ENCODE measurements at regions not wholly inside any gene's neighbourhood (a gene's known extent, or its start where the extent isn't known, plus 50 kb on each side); places are given as distances from the start of the nearest gene placed in this dataset.

GRCh38 chrY:15702131-15702530 is 1177.8 kb downstream of the NLGN4Y start:
- Mint-ChIP-seq H3K4me3 (no peak overlapping the region), H3K27me3 (no peaks in the 10 kb centered on the region), H3K27ac (no peak overlapping the region), H3K36me3 (no peaks in the 10 kb centered on the region), H3K9me3 (no peaks in the 10 kb centered on the region), H3K4me1 (no peaks in the 10 kb centered on the region)
- Histone ChIP-seq H3K27ac (ENCODE audit: insufficient read depth, low read length, poor library complexity, severe bottlenecking) (no peak overlapping the region), H3K4me1 (ENCODE audit: control insufficient read depth, insufficient read depth, low read length, poor library complexity, severe bottlenecking) (no peaks in the 10 kb centered on the region), H3K36me3 (ENCODE audit: control insufficient read depth, insufficient read depth, low read length) (no peaks in the 10 kb centered on the region), H3K9me3 (ENCODE audit: control insufficient read depth in 2 of 2, low read length in 2 of 2) (no peaks in the 10 kb centered on the region), H3K27me3 (ENCODE audit: control insufficient read depth, insufficient read depth, low read length) (no peaks in the 10 kb centered on the region), H3K4me3 (ENCODE audit: low read depth, low read length) (no peak overlapping the region)
- ATAC-seq (ENCODE audit: low read depth in 2 of 2), result no peak
- no peak for DNase-seq

DNA sequence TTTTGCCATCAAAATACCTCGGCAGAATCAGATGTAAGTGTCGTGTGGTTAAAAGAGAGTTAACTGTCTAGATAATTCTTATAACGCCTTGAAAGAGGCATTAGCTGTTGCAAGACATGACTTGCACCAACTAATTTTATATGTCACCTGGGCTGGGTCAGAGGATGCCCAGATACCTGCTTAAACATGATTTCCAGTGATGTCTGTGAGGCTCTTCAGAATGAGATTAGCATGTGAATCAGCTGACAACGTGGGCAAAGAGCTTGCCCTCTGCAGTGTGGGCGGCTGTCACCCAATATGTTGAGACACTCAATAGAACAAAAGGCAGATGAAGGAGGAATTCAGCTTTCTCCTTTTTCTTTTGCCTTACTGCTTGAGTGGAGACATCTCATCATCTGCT is 1180.6 kb downstream of the NLGN4Y start:
- ATAC-seq (ENCODE audit: low read depth in 2 of 2), result no peak

DNA sequence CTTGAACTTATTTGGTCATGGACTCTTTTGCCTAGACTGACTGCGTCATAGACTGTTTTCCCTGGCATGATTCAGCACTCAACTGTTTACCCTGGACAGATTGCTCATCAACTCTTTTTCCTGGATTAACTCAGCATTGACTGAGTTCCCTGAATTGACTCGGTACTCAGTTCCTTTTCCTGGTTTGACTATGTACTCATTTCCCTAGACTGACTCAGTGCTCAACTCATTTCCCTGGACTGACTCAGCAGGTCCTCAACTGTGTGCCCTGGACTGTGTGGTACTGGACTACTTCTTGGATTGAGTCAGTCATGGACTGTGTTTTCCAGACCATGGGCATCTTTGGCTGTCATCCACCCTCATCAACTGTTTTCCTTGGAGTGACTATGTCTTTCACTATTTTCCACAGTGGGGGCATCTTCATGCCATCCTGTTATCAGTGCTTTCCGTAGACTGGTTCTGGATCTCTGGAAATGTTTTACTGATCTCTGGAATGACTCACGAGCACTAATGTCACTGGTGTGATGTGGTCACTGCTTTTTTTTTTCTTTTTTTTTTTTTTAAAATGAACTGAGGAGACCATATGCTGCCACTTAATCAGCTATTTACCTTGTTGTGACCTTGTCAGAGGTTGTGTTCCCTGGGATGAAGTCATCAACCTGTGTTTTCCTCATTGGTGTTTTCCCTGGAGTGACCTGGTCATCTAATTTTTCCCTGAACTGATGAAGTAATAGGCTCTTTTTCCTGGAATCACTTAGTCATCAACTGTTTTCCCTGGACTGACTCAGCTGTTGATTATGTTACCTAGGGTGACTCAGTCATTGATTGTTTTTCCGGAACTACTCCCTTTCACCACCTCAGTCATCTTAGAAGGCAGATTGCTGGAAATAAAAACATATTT is 1225.5 kb downstream of the NLGN4Y start:
- no peaks in the 10 kb centered on the region for H3K36me3 ChIP-seq (ENCODE audit: control insufficient read depth, insufficient read depth, low read length)
- H3K27me3 ChIP-seq (ENCODE audit: control insufficient read depth, insufficient read depth, low read length), result no peaks in the 10 kb centered on the region
- no peak for ATAC-seq (ENCODE audit: low read depth in 2 of 2)
- Mint-ChIP-seq H3K27me3 (no peaks in the 10 kb centered on the region), H3K4me3 (no peak overlapping the region), H3K4me1 (no peaks in the 10 kb centered on the region), H3K27ac (no peak overlapping the region), H3K36me3 (no peaks in the 10 kb centered on the region), H3K9me3 (peaks cover 0 to 3% (median 0%) of the 10 kb centered on the region in 7 donors)
- H3K9me3 ChIP-seq (ENCODE audit: control insufficient read depth in 2 of 2, low read length in 2 of 2), result no peaks in the 10 kb centered on the region
- H3K27ac ChIP-seq (ENCODE audit: insufficient read depth, low read length, poor library complexity, severe bottlenecking), result no peak overlapping the region
- H3K4me3 ChIP-seq (ENCODE audit: low read depth, low read length), result no peak overlapping the region
- no peaks in the 10 kb centered on the region for H3K4me1 ChIP-seq (ENCODE audit: control insufficient read depth, insufficient read depth, low read length, poor library complexity, severe bottlenecking)
- no peak for DNase-seq

More for the DNA sequence above, 1180.6 kb downstream of the NLGN4Y start:
- H3K4me3 ChIP-seq (ENCODE audit: low read depth, low read length), result no peak overlapping the region
- Mint-ChIP-seq H3K9me3 (no peaks in the 10 kb centered on the region), H3K27ac (no peak overlapping the region), H3K4me3 (no peak overlapping the region), H3K27me3 (no peaks in the 10 kb centered on the region), H3K4me1 (no peaks in the 10 kb centered on the region), H3K36me3 (no peaks in the 10 kb centered on the region)
- no peaks in the 10 kb centered on the region for H3K4me1 ChIP-seq (ENCODE audit: control insufficient read depth, insufficient read depth, low read length, poor library complexity, severe bottlenecking)
- no peak for DNase-seq
- no peaks in the 10 kb centered on the region for H3K36me3 ChIP-seq (ENCODE audit: control insufficient read depth, insufficient read depth, low read length)
- no peaks in the 10 kb centered on the region for H3K9me3 ChIP-seq (ENCODE audit: control insufficient read depth in 2 of 2, low read length in 2 of 2)
- no peaks in the 10 kb centered on the region for H3K27me3 ChIP-seq (ENCODE audit: control insufficient read depth, insufficient read depth, low read length)
- no peak overlapping the region for H3K27ac ChIP-seq (ENCODE audit: insufficient read depth, low read length, poor library complexity, severe bottlenecking)

- H3K27me3 ChIP-seq (ENCODE audit: control insufficient read depth, insufficient read depth, low read length), result no peaks in the 10 kb centered on the region
- H3K9me3 ChIP-seq (ENCODE audit: control insufficient read depth in 2 of 2, low read length in 2 of 2), result no peaks in the 10 kb centered on the region
- no peaks in the 10 kb centered on the region for H3K4me1 ChIP-seq (ENCODE audit: control insufficient read depth, insufficient read depth, low read length, poor library complexity, severe bottlenecking)
- no peak for ATAC-seq (ENCODE audit: low read depth in 2 of 2)
- no peak overlapping the region for H3K4me3 ChIP-seq (ENCODE audit: low read depth, low read length)
- Mint-ChIP-seq H3K36me3 (no peaks in the 10 kb centered on the region), H3K27ac (no peak overlapping the region), H3K4me1 (no peaks in the 10 kb centered on the region), H3K9me3 (peaks cover 0 to 3% (median 0%) of the 10 kb centered on the region in 7 donors), H3K4me3 (no peak overlapping the region), H3K27me3 (no peaks in the 10 kb centered on the region)
- no peak for DNase-seq
- no peak overlapping the region for H3K27ac ChIP-seq (ENCODE audit: insufficient read depth, low read length, poor library complexity, severe bottlenecking)
- H3K36me3 ChIP-seq (ENCODE audit: control insufficient read depth, insufficient read depth, low read length), result no peaks in the 10 kb centered on the region
These were observed 1226.7 kb downstream of the NLGN4Y start for GRCh38 chrY:15751001-15751400.

DNA sequence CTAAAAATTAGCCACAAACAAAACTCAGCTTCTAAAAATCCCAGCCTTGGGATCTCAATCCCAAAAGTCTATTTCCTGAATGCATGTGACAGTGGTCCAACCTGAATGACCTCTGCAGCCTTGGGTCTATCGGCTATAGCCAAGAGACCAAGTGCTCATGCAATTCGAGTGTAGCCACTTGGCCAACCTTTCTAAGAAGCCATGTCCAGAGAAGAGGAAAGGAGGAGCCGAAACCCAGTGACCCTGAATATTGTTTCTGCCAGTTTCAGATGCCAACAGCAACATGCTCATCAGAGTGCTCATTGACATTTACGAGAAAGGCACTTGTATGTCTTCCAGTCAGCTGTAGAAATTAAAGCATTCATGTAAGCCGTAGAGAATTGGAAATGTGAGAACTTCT is 1231.9 kb downstream of the NLGN4Y start:
- Mint-ChIP-seq H3K4me1 (no peaks in the 10 kb centered on the region), H3K36me3 (no peaks in the 10 kb centered on the region), H3K27me3 (no peaks in the 10 kb centered on the region), H3K9me3 (no peaks in the 10 kb centered on the region), H3K27ac (no peak overlapping the region), H3K4me3 (no peak overlapping the region)
- Histone ChIP-seq H3K4me1 (ENCODE audit: control insufficient read depth, insufficient read depth, low read length, poor library complexity, severe bottlenecking) (no peaks in the 10 kb centered on the region), H3K4me3 (ENCODE audit: low read depth, low read length) (no peak overlapping the region), H3K36me3 (ENCODE audit: control insufficient read depth, insufficient read depth, low read length) (no peaks in the 10 kb centered on the region), H3K9me3 (ENCODE audit: control insufficient read depth in 2 of 2, low read length in 2 of 2) (no peaks in the 10 kb centered on the region), H3K27me3 (ENCODE audit: control insufficient read depth, insufficient read depth, low read length) (no peaks in the 10 kb centered on the region), H3K27ac (ENCODE audit: insufficient read depth, low read length, poor library complexity, severe bottlenecking) (no peak overlapping the region)
- DNase-seq (no peak), ATAC-seq (ENCODE audit: low read depth in 2 of 2) (no peak)

DNA sequence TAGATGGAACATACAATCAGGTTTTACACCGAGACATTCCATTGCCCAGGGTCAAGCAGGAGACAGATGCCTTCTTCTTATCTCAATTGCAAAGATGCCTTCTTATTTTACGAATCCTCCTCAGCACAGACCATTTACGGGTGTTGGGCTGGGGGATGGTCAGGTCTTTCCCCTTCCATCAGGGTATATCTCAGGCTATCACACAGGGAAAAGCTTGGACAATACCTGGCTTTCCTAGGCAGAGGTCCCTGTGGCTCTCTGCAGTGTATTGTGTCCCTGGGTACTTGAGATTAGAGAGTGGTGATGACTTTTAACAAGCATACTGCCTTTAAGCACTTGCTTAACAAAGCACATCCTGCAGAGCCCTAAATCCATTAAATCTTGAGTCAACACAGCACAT is 1249.2 kb downstream of the NLGN4Y start:
- Mint-ChIP-seq H3K27ac (no peak overlapping the region), H3K36me3 (no peaks in the 10 kb centered on the region), H3K4me3 (no peak overlapping the region), H3K9me3 (peaks cover 0 to 1% (median 0%) of the 10 kb centered on the region in 7 donors), H3K4me1 (no peaks in the 10 kb centered on the region), H3K27me3 (no peaks in the 10 kb centered on the region)
- Histone ChIP-seq H3K36me3 (ENCODE audit: control insufficient read depth, insufficient read depth, low read length) (no peaks in the 10 kb centered on the region), H3K27me3 (ENCODE audit: control insufficient read depth, insufficient read depth, low read length) (no peaks in the 10 kb centered on the region), H3K4me3 (ENCODE audit: low read depth, low read length) (no peak overlapping the region), H3K27ac (ENCODE audit: insufficient read depth, low read length, poor library complexity, severe bottlenecking) (no peak overlapping the region), H3K9me3 (ENCODE audit: control insufficient read depth in 2 of 2, low read length in 2 of 2) (no peaks in the 10 kb centered on the region), H3K4me1 (ENCODE audit: control insufficient read depth, insufficient read depth, low read length, poor library complexity, severe bottlenecking) (no peaks in the 10 kb centered on the region)
- DNase-seq (no peak), ATAC-seq (ENCODE audit: low read depth in 2 of 2) (no peak)

- Mint-ChIP-seq H3K27me3 (no peaks in the 10 kb centered on the region), H3K36me3 (no peaks in the 10 kb centered on the region), H3K4me3 (no peak overlapping the region), H3K27ac (no peak overlapping the region), H3K4me1 (no peaks in the 10 kb centered on the region), H3K9me3 (no peaks in the 10 kb centered on the region)
- Histone ChIP-seq H3K36me3 (ENCODE audit: control insufficient read depth, insufficient read depth, low read length) (no peaks in the 10 kb centered on the region), H3K27me3 (ENCODE audit: control insufficient read depth, insufficient read depth, low read length) (no peaks in the 10 kb centered on the region), H3K4me1 (ENCODE audit: control insufficient read depth, insufficient read depth, low read length, poor library complexity, severe bottlenecking) (no peaks in the 10 kb centered on the region), H3K4me3 (ENCODE audit: low read depth, low read length) (no peak overlapping the region), H3K9me3 (ENCODE audit: control insufficient read depth in 2 of 2, low read length in 2 of 2) (no peaks in the 10 kb centered on the region), H3K27ac (ENCODE audit: insufficient read depth, low read length, poor library complexity, severe bottlenecking) (no peak overlapping the region)
- ATAC-seq (ENCODE audit: low read depth in 2 of 2) (no peak), DNase-seq (no peak)
These were observed 1251.6 kb downstream of the NLGN4Y start for GRCh38 chrY:15775880-15776279.

DNA sequence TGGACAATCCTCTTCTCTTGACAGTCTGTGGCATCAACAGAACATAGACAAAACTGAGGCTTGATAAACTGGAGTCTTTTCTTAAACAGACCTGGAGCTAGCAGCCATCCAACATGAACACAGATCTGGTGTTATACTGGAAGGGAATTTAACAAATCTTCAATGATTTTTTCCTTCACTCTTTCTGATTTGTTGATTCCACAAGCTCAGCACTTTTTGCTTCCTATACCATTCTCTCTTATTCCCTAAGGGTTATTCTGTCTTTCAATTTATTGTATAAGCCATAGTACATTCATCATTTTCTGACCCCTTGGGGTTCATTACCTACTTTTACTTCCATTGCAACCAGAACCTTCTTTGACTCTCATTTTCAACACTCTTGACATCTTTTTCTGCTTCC is 1255.6 kb downstream of the NLGN4Y start:
- H3K36me3 ChIP-seq (ENCODE audit: control insufficient read depth, insufficient read depth, low read length), result no peaks in the 10 kb centered on the region
- H3K27ac ChIP-seq (ENCODE audit: insufficient read depth, low read length, poor library complexity, severe bottlenecking), result no peak overlapping the region
- H3K36me3 Mint-ChIP-seq, result no peaks in the 10 kb centered on the region
- no peaks in the 10 kb centered on the region for H3K27me3 ChIP-seq (ENCODE audit: control insufficient read depth, insufficient read depth, low read length)
- H3K27ac Mint-ChIP-seq, result no peak overlapping the region
- H3K4me1 Mint-ChIP-seq, result no peaks in the 10 kb centered on the region
- H3K4me3 Mint-ChIP-seq, result no peak overlapping the region
- H3K4me1 ChIP-seq (ENCODE audit: control insufficient read depth, insufficient read depth, low read length, poor library complexity, severe bottlenecking), result no peaks in the 10 kb centered on the region
- DNase-seq (no peak), ATAC-seq (ENCODE audit: low read depth in 2 of 2) (no peak)
- no peaks in the 10 kb centered on the region for H3K9me3 ChIP-seq (ENCODE audit: control insufficient read depth in 2 of 2, low read length in 2 of 2)
- no peak overlapping the region for H3K4me3 ChIP-seq (ENCODE audit: low read depth, low read length)
- H3K9me3 Mint-ChIP-seq, result no peaks in the 10 kb centered on the region
- H3K27me3 Mint-ChIP-seq, result no peaks in the 10 kb centered on the region
